Choroid plexus epithelial cell (primary cell): ENCODE measurements at regions not wholly inside any gene's neighbourhood (a gene's known extent, or its start where the extent isn't known, plus 50 kb on each side); places are given as distances from the start of the nearest gene placed in this dataset.

Source experiments
- DNase-seq: peaks from one replicate; pipeline ENCODE4 v3.0.0-alpha.2; 2010; ENCODE audit warnings: low read depth
- H3K4me3 ChIP-seq: 2 replicates; pipeline ENCODE4 v1.5.1; 2011; ENCODE audit warnings: low read depth, mild to moderate bottlenecking, control low read depth, low read length, moderate library complexity
- TF ChIP-seq, protein P1 (sequence below): conservative IDR thresholded peaks from 2 replicates; pipeline ENCODE4 v1.5.1; 2011; ENCODE audit warnings: low read depth, mild to moderate bottlenecking, control low read depth, inconsistent platforms, low read length, moderate library complexity

DNA sequence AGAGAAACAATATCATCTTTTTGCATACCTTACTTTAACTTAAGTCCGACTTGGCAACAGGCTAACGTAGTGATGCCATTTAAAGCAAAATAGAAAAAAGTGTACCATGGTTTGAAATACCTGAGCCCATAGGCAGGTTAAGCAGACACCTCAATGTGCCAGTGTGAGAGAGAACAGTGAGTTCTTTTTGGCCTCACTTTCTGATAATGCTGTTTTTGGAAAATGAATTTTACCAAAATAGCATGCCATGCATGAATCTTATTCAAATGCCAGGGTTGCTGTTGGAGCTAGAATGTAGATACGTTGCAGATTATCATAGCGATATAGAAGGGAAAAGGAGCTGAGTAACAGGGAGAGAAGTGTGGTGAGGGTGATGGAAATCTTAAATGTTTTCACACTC is 170.2 kb downstream of the OTOR start:
- no peak overlapping the region for H3K4me3 ChIP-seq
- TF ChIP-seq, protein P1, sequence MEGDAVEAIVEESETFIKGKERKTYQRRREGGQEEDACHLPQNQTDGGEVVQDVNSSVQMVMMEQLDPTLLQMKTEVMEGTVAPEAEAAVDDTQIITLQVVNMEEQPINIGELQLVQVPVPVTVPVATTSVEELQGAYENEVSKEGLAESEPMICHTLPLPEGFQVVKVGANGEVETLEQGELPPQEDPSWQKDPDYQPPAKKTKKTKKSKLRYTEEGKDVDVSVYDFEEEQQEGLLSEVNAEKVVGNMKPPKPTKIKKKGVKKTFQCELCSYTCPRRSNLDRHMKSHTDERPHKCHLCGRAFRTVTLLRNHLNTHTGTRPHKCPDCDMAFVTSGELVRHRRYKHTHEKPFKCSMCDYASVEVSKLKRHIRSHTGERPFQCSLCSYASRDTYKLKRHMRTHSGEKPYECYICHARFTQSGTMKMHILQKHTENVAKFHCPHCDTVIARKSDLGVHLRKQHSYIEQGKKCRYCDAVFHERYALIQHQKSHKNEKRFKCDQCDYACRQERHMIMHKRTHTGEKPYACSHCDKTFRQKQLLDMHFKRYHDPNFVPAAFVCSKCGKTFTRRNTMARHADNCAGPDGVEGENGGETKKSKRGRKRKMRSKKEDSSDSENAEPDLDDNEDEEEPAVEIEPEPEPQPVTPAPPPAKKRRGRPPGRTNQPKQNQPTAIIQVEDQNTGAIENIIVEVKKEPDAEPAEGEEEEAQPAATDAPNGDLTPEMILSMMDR = no peak
- DNase-seq = no peak

DNA sequence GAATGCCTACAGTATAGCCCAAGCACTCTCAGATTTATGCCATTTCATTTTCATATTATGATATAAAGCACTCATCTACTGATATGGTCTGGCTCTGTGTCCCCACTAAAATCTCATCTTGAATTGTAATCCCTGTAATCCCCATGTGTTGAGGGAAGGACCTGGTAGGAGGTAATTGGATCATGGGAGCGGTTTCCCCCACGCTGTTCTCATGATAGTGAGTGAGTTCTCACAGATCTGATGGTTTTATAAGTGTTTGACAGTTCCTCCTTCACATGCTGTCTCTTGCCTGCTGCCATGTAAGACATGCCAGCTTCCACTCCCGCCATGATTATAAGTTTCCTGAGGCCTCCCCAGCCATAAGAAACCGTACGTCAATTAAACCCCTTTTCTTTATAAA is 171.7 kb downstream of the OTOR start:
- no peak overlapping the region for H3K4me3 ChIP-seq
- TF ChIP-seq, protein P1 = no peak
- no peak for DNase-seq

DNA sequence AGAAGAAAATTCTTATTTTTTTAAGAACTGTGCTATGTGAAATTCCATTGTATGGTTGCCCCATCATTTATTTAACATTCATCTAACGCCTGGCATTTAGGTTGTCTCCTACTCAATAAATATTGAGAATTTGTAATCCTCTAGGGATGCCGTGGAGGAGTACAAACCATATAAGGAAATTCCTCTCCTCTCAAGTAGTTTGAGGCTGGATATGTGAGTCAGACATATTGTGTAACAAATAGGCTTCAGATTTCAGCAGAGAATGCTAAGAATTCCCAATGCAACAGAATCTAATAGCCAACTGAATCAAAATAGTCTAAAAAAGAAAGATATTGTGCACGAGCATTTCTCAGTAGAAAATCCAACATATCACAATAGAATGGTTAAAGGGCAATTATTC is 174.7 kb downstream of the OTOR start:
- no peak overlapping the region for H3K4me3 ChIP-seq
- peak; percentile 90 for DNase-seq
- TF ChIP-seq, protein P1 = no peak

GRCh38 chr20:16926626-16927430 is 178.7 kb downstream of the OTOR start:
- no peak overlapping the region for H3K4me3 ChIP-seq
- TF ChIP-seq, protein P1 = no peak
- DNase-seq = no peak

- TF ChIP-seq, protein P1 = no peak
- peak; percentile 15 for DNase-seq
Measured at GRCh38 chr20:16929756-16930155, 181.6 kb downstream of the OTOR start.

DNA sequence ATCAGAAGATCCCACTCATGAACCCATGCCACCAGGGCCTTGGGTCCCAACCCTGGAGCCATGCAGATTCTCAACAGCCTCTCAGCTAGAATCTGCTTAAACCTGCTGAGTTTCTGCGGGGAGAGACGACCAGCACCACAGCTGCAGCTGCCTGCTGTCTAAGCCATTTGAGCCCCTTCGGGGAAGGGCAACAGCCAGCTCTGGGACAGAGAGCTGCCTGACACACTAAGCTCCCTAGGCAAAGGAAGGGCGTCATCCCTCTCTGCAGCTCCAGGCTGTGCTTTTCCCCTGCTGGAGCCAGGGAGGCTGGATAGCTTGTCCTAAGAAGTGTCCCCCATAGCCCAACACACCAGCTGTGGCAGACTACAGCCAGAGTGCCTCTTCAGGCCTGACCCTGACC is 182.5 kb downstream of the OTOR start:
- TF ChIP-seq, protein P1 = no peak

More at GRCh38 chr20:16929756-16930155, 181.6 kb downstream of the OTOR start:
- no peak overlapping the region for H3K4me3 ChIP-seq

DNA sequence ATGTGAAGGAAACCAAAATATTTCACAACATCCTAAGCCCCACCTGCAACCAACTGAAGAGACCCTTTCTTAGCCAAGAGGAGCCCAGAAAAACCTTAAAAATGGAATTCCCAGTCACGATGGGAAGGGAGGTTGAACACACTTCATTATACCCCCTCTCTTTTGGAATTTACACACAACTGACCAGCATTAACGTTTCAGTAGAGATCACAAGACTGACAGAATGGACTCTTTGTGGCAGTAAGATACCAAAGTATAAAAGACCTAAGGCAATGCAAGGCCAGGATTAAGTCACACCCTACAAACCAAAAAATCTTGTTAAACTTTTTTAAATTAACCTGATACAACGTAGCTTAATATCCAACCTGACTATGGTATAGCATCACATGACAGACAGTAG is 190.9 kb downstream of the OTOR start:
- no peak for DNase-seq
- no peak overlapping the region for H3K4me3 ChIP-seq
- TF ChIP-seq, protein P1 = no peak

More for the DNA sequence above, 182.5 kb downstream of the OTOR start:
- DNase-seq = no peak
- no peak overlapping the region for H3K4me3 ChIP-seq
